H9 (cell line): ENCODE measurements at regions not wholly inside any gene's neighbourhood (a gene's known extent, or its start where the extent isn't known, plus 50 kb on each side); places are given as distances from the start of the nearest gene placed in this dataset.
A peak's percentile ranks its signal among the peaks of the same experiment; 100 is the strongest.

ENCODE experiments used
- DNase-seq: peaks from one replicate; pipeline ENCODE4 v3.0.0-alpha.2; 2017
- H2AFZ ChIP-seq: one replicate; pipeline ENCODE4 v1.6.1; 2013; ENCODE audit warnings: mild to moderate bottlenecking, low read length, control low read depth, moderate library complexity
- H2AK5ac ChIP-seq: 2 replicates; pipeline ENCODE4 v1.6.1; 2013; ENCODE audit warnings: low read length, control low read depth, mixed read lengths; ENCODE audit not compliant: insufficient read length
- H2BK120ac ChIP-seq: one replicate; pipeline ENCODE4 v1.6.1; 2013; ENCODE audit warnings: low read depth, mild to moderate bottlenecking, low read length, control low read depth, inconsistent platforms; ENCODE audit not compliant: poor library complexity, severe bottlenecking
- H2BK12ac ChIP-seq: 2 replicates; pipeline ENCODE4 v1.6.1; 2013; ENCODE audit warnings: low read length, control low read depth, mixed read lengths, low read depth; ENCODE audit not compliant: insufficient read length
- H2BK15ac ChIP-seq: 2 replicates; pipeline ENCODE4 v1.6.1; 2013; ENCODE audit warnings: low read depth, low read length, control low read depth
- H2BK20ac ChIP-seq: one replicate; pipeline ENCODE4 v1.6.1; 2013; ENCODE audit warnings: low read depth, mild to moderate bottlenecking, low read length, control low read depth, inconsistent platforms; ENCODE audit not compliant: poor library complexity, severe bottlenecking
- H2BK5ac ChIP-seq: 2 replicates; pipeline ENCODE4 v1.6.1; 2013; ENCODE audit warnings: low read length, control low read depth, mixed read lengths; ENCODE audit not compliant: insufficient read length
- H3K14ac ChIP-seq: 2 replicates; pipeline ENCODE4 v1.6.1; 2013; ENCODE audit warnings: low read length, control low read depth; ENCODE audit not compliant: insufficient read depth
- H3K18ac ChIP-seq: 2 replicates; pipeline ENCODE4 v1.6.1; 2013; ENCODE audit warnings: low read depth, mild to moderate bottlenecking, mixed read lengths, low read length, control low read depth; ENCODE audit not compliant: insufficient read length
- H3K23ac ChIP-seq: 2 replicates; pipeline ENCODE4 v1.6.1; 2013; ENCODE audit warnings: low read length, control low read depth, mixed read lengths, low read depth; ENCODE audit not compliant: insufficient read length
- H3K23me2 ChIP-seq: 2 replicates; pipeline ENCODE4 v1.6.1; 2013; ENCODE audit warnings: low read depth, mild to moderate bottlenecking, mixed read lengths, low read length, control low read depth; ENCODE audit not compliant: insufficient read length, poor library complexity, severe bottlenecking
- H3K27ac ChIP-seq: 2 replicates; pipeline ENCODE4 v1.5.1; 2013; ENCODE audit warnings: low read length, control low read depth, mixed read lengths, low read depth; ENCODE audit not compliant: insufficient read length
- H3K27me3 ChIP-seq: 2 replicates; pipeline ENCODE4 v1.6.1; 2013; ENCODE audit warnings: low read length, control low read depth, inconsistent platforms; ENCODE audit not compliant: insufficient read depth
- H3K4ac ChIP-seq: 2 replicates; pipeline ENCODE4 v1.6.1; 2013; ENCODE audit warnings: low read depth, mild to moderate bottlenecking, control low read depth, inconsistent platforms, low read length, moderate library complexity
- H3K4me1 ChIP-seq: 2 replicates; pipeline ENCODE4 v1.6.1; 2013; ENCODE audit warnings: low read length, control low read depth, inconsistent platforms; ENCODE audit not compliant: insufficient read depth
- H3K4me2 ChIP-seq: 2 replicates; pipeline ENCODE4 v1.6.1; 2013; ENCODE audit warnings: low read length, control low read depth, mixed read lengths; ENCODE audit not compliant: insufficient read length, insufficient read depth
- H3K56ac ChIP-seq: 2 replicates; pipeline ENCODE4 v1.6.1; 2013; ENCODE audit warnings: low read depth, mild to moderate bottlenecking, mixed read lengths, low read length, control low read depth; ENCODE audit not compliant: insufficient read length
- H3K79me1 ChIP-seq: 2 replicates; pipeline ENCODE4 v1.6.1; 2013; ENCODE audit warnings: low read depth, mild to moderate bottlenecking, moderate library complexity, low read length, control low read depth, inconsistent platforms; ENCODE audit not compliant: insufficient read depth, poor library complexity, severe bottlenecking
- H3K79me2 ChIP-seq: 2 replicates; pipeline ENCODE4 v1.6.1; 2013; ENCODE audit warnings: low read length, control low read depth, inconsistent platforms; ENCODE audit not compliant: insufficient read depth
- H3K9ac ChIP-seq: 2 replicates; pipeline ENCODE4 v1.6.1; 2013; ENCODE audit warnings: low read length, control low read depth, mixed read lengths; ENCODE audit not compliant: insufficient read length; ENCODE audit errors: extremely low read depth
- H3K9me3 ChIP-seq: one replicate; pipeline ENCODE4 v1.6.1; 2013; ENCODE audit warnings: low read depth, low read length, inconsistent platforms; ENCODE audit not compliant: control insufficient read depth
- H3T11ph ChIP-seq: one replicate; pipeline ENCODE4 v1.6.1; 2013; ENCODE audit warnings: mild to moderate bottlenecking, low read length, control low read depth, inconsistent platforms
- H4K20me1 ChIP-seq: one replicate; pipeline ENCODE4 v1.6.1; 2013; ENCODE audit not compliant: control insufficient read depth, insufficient read length, insufficient read depth
- H4K5ac ChIP-seq: 2 replicates; pipeline ENCODE4 v1.6.1; 2013; ENCODE audit warnings: low read depth, mild to moderate bottlenecking, mixed read lengths, low read length, control low read depth; ENCODE audit not compliant: insufficient read length
- H4K8ac ChIP-seq: replicated peaks from 2 replicates; pipeline ENCODE4 v1.6.1; 2013; ENCODE audit warnings: low read length, control low read depth, mixed read lengths, low read depth; ENCODE audit not compliant: insufficient read length
- H4K91ac ChIP-seq: 2 replicates; pipeline ENCODE4 v1.6.1; 2013; ENCODE audit warnings: low read depth, mild to moderate bottlenecking, moderate library complexity, mixed read lengths, low read length, control low read depth; ENCODE audit not compliant: insufficient read length
- H3K27ac Mint-ChIP-seq, 3 experiments: 2 replicates in 2 of 3; 3 replicates in 1 of 3; pipeline ENCODE4 v1.8.0; 2020 to 2021; ENCODE audit warnings: mixed read lengths in 3 of 3, mild to moderate bottlenecking in 1 of 3, moderate library complexity in 1 of 3
- H3K27me3 Mint-ChIP-seq: 2 replicates; pipeline ENCODE4 v1.8.0; 2021; ENCODE audit warnings: low read depth, mild to moderate bottlenecking, moderate library complexity, mixed read lengths
- H3K36me3 Mint-ChIP-seq, 3 experiments: 2 replicates in 2 of 3; 3 replicates in 1 of 3; pipeline ENCODE4 v1.8.0; 2020 to 2021; ENCODE audit warnings: low read depth in 3 of 3, mixed read lengths in 3 of 3; ENCODE audit not compliant: insufficient read depth in 1 of 3
- H3K4me1 Mint-ChIP-seq, 2 experiments: 2 replicates each; pipeline ENCODE4 v1.8.0; 2020; ENCODE audit warnings: mixed read lengths in 2 of 2
- H3K4me3 Mint-ChIP-seq, 2 experiments: 2 replicates in 1 of 2; 3 replicates in 1 of 2; pipeline ENCODE4 v1.8.0; 2020 to 2021; ENCODE audit warnings: mild to moderate bottlenecking in 2 of 2, mixed read lengths in 2 of 2, moderate library complexity in 1 of 2
- H3K9me3 Mint-ChIP-seq, 2 experiments: 2 replicates in 1 of 2; 3 replicates in 1 of 2; pipeline ENCODE4 v1.8.0; 2020; ENCODE audit warnings: mild to moderate bottlenecking in 2 of 2, mixed read lengths in 2 of 2, moderate library complexity in 1 of 2
- CTCF ChIP-seq: fragments of 200-600 bp; sonication (generic); conservative IDR thresholded peaks from 3 replicates; pipeline ENCODE4 v1.8.0; 2021; ENCODE audit warnings: antibody characterized with exemption, mild to moderate bottlenecking
- WGBS: extraction: QIAGEN DNeasy Blood & Tissue Kit; methylation state at CpG from one replicate; pipeline ENCODE4 v1.1.7; 2013; ENCODE audit warnings: missing lambda C conversion rate, low lambda C conversion rate, mixed read lengths; ENCODE audit not compliant: insufficient read length; ENCODE audit errors: extremely low coverage; 5-methylcytosine and 5-hydroxymethylcytosine counted together

- H3K79me1 ChIP-seq, result no peaks in the 10 kb centered on the region
- H4K91ac ChIP-seq, result no peak overlapping the region
- H4K8ac ChIP-seq, result no peak overlapping the region
- no peak overlapping the region for H2AFZ ChIP-seq
- no peak overlapping the region for H2AK5ac ChIP-seq
- peaks cover 2 to 11% (median 11%) of the 10 kb centered on the region in 3 experiments; a peak in 4 of 7 replicates for H3K36me3 Mint-ChIP-seq
- no peaks in the 10 kb centered on the region for H3K23me2 ChIP-seq
- no peak overlapping the region for H3K4me3 Mint-ChIP-seq
- no peaks in the 10 kb centered on the region for H3K79me2 ChIP-seq
- H4K5ac ChIP-seq, result no peak overlapping the region
- H2BK12ac ChIP-seq, result no peak overlapping the region
- H3K4ac ChIP-seq, result no peak overlapping the region
- no peaks in the 10 kb centered on the region for H3K9me3 ChIP-seq
- H3K14ac ChIP-seq, result no peak overlapping the region
- no peak overlapping the region for H3K56ac ChIP-seq
- H3K27me3 ChIP-seq, result no peaks in the 10 kb centered on the region
- DNase-seq, result no peak
- no peak overlapping the region for H2BK20ac ChIP-seq
- H2BK5ac ChIP-seq, result no peak overlapping the region
- H3K27me3 Mint-ChIP-seq, result no peaks in the 10 kb centered on the region
- H2BK15ac ChIP-seq, result no peak overlapping the region
- no peak overlapping the region for H3K23ac ChIP-seq
- H3K27ac ChIP-seq, result no peak overlapping the region
- H3T11ph ChIP-seq, result no peak overlapping the region
- WGBS, result no CpG with 5 or more reads among the region's 3 CpGs
- H2BK120ac ChIP-seq, result no peak overlapping the region
- H3K4me1 ChIP-seq, result no peaks in the 10 kb centered on the region
- no peak overlapping the region for H3K9ac ChIP-seq
- TF ChIP-seq CTCF, result no peak
- H3K27ac Mint-ChIP-seq, result 0 out of 7 replicates have a peak overlapping the region, but pooled peaks of 1 of the 3 experiments have one; percentile 6
- peaks cover 12% of the 10 kb centered on the region in 2 experiments; a peak in 4 of 5 replicates for H3K9me3 Mint-ChIP-seq
- H3K18ac ChIP-seq, result no peak overlapping the region
- no peaks in the 10 kb centered on the region for H4K20me1 ChIP-seq
- H3K4me2 ChIP-seq, result no peak overlapping the region
- H3K4me1 Mint-ChIP-seq, result peaks cover 6 to 10% of the 10 kb centered on the region in 2 experiments; a peak in 3 of 4 replicates
Measured at GRCh38 chr4:55214172-55214571, 88.8 kb upstream of the KDR start.
